Neural progenitor cell (in vitro differentiated cells): ENCODE measurements at regions not wholly inside any gene's neighbourhood (a gene's known extent, or its start where the extent isn't known, plus 50 kb on each side); places are given as distances from the start of the nearest gene placed in this dataset.
A peak's percentile ranks its signal among the peaks of the same experiment; 100 is the strongest.

Experiments
- DNase-seq: peaks from one replicate; pipeline ENCODE4 v3.0.0-alpha.2; 2016; ENCODE audit warnings: low spot score
- H2AFZ ChIP-seq: fragments of 200-600 bp; sonication (generic); replicated peaks from 2 replicates; pipeline ENCODE4 v1.6.1; 2016; ENCODE audit warnings: antibody characterized with exemption
- H3F3A ChIP-seq: fragments of 200-600 bp; sonication (generic); 2 replicates; pipeline ENCODE4 v1.6.1; 2016; ENCODE audit warnings: antibody characterized with exemption, low read depth
- H3K27ac ChIP-seq: fragments of 200-600 bp; sonication (generic); 2 replicates; pipeline ENCODE4 v1.5.1; 2016; ENCODE audit warnings: mild to moderate bottlenecking
- H3K27me3 ChIP-seq: fragments of 200-600 bp; sonication (generic); 2 replicates; pipeline ENCODE4 v1.6.1; 2016; ENCODE audit warnings: mild to moderate bottlenecking, moderate library complexity
- H3K36me3 ChIP-seq: fragments of 200-600 bp; sonication (generic); 2 replicates; pipeline ENCODE4 v1.5.1; 2016
- H3K4me1 ChIP-seq: fragments of 200-600 bp; sonication (generic); 2 replicates; pipeline ENCODE4 v1.6.1; 2016; ENCODE audit warnings: mixed run types
- H3K4me2 ChIP-seq: fragments of 200-600 bp; sonication (generic); 2 replicates; pipeline ENCODE4 v1.6.1; 2016
- H3K4me3 ChIP-seq: fragments of 200-600 bp; sonication (generic); 2 replicates; pipeline ENCODE4 v1.5.1; 2016
- H3K79me2 ChIP-seq: fragments of 200-600 bp; sonication (generic); 2 replicates; pipeline ENCODE4 v1.6.1; 2016; ENCODE audit warnings: low read depth
- H3K9ac ChIP-seq: fragments of 200-600 bp; sonication (generic); 2 replicates; pipeline ENCODE4 v1.6.1; 2016
- H3K9me3 ChIP-seq: fragments of 200-600 bp; sonication (generic); 2 replicates; pipeline ENCODE4 v1.5.1; 2016; ENCODE audit warnings: low read depth
- H4K20me1 ChIP-seq: fragments of 200-600 bp; sonication (generic); 2 replicates; pipeline ENCODE4 v1.6.1; 2016; ENCODE audit warnings: low read depth
- H3K27ac Mint-ChIP-seq: 3 replicates; pipeline ENCODE4 v1.8.0; 2021; ENCODE audit warnings: mixed read lengths
- H3K27me3 Mint-ChIP-seq: 2 replicates; pipeline ENCODE4 v1.8.0; 2022; ENCODE audit warnings: low read depth, mild to moderate bottlenecking, inconsistent platforms, moderate library complexity, mixed read lengths; ENCODE audit not compliant: insufficient read depth
- H3K36me3 Mint-ChIP-seq: 3 replicates; pipeline ENCODE4 v1.8.0; 2021; ENCODE audit warnings: mixed read lengths
- H3K4me1 Mint-ChIP-seq: 3 replicates; pipeline ENCODE4 v1.8.0; 2021; ENCODE audit warnings: mixed read lengths
- H3K4me3 Mint-ChIP-seq: 3 replicates; pipeline ENCODE4 v1.8.0; 2021; ENCODE audit warnings: mild to moderate bottlenecking, moderate library complexity, mixed read lengths
- H3K9me3 Mint-ChIP-seq: 3 replicates; pipeline ENCODE4 v1.8.0; 2020; ENCODE audit warnings: mixed read lengths
- CTCF ChIP-seq: fragments of 200-600 bp; sonication (generic); IDR thresholded peaks from 2 replicates; pipeline ENCODE4 v1.5.1; 2017; ENCODE audit warnings: antibody characterized with exemption, mild to moderate bottlenecking
- EZH2 ChIP-seq: fragments of 200-600 bp; sonication (generic); IDR thresholded peaks from 2 replicates; pipeline ENCODE4 v1.6.1; 2017; ENCODE audit warnings: antibody characterized with exemption, mild to moderate bottlenecking, moderate library complexity
- EZH2phosphoT487 ChIP-seq: fragments of 200-600 bp; sonication (generic); IDR thresholded peaks from 2 replicates; pipeline ENCODE4 v1.6.1; 2017; ENCODE audit warnings: antibody characterized with exemption

DNA sequence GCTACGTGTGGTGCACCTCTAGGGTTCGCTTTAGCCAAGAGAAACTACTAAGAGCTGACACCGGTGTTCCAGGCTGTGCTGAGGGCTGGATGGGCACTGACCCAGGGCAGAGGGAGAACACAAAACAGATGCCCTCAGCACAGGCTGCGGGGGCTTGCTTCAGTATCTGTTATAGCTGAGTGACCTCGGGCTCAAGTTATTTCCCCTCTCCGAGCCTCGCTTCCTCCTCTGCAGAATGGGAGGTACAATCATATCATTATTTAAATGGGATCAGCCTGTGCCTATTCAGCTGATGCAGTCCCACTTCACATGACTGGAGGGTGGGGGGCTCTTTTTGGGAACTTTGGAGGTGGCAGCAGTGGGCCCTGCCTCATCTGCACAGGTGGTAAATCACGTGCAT is 156.1 kb upstream of the APCDD1 start:
- no peak overlapping the region for H3K4me2 ChIP-seq
- peak overlapping the region; percentile 86 for H3K27ac Mint-ChIP-seq
- no peak overlapping the region for H3K4me3 ChIP-seq
- TF ChIP-seq EZH2: no peak
- no peak for TF ChIP-seq CTCF
- H2AFZ ChIP-seq: no peak overlapping the region
- no peak for DNase-seq
- no peaks in the 10 kb centered on the region for H3K36me3 ChIP-seq
- no peak overlapping the region for H3K4me3 Mint-ChIP-seq
- peaks cover 34% of the 10 kb centered on the region for H3K4me1 ChIP-seq
- peaks cover 18% of the 10 kb centered on the region for H3K9me3 Mint-ChIP-seq
- peaks cover 44% of the 10 kb centered on the region for H3K4me1 Mint-ChIP-seq
- H3K9me3 ChIP-seq: no peaks in the 10 kb centered on the region
- no peaks in the 10 kb centered on the region for H4K20me1 ChIP-seq
- H3K27me3 ChIP-seq: no peaks in the 10 kb centered on the region
- peaks cover 8% of the 10 kb centered on the region for H3K27me3 Mint-ChIP-seq
- no peak overlapping the region for H3K27ac ChIP-seq
- peaks cover 16% of the 10 kb centered on the region for H3F3A ChIP-seq
- peaks cover 6% of the 10 kb centered on the region for H3K36me3 Mint-ChIP-seq
- H3K79me2 ChIP-seq: no peaks in the 10 kb centered on the region
- H3K9ac ChIP-seq: no peak overlapping the region

DNA sequence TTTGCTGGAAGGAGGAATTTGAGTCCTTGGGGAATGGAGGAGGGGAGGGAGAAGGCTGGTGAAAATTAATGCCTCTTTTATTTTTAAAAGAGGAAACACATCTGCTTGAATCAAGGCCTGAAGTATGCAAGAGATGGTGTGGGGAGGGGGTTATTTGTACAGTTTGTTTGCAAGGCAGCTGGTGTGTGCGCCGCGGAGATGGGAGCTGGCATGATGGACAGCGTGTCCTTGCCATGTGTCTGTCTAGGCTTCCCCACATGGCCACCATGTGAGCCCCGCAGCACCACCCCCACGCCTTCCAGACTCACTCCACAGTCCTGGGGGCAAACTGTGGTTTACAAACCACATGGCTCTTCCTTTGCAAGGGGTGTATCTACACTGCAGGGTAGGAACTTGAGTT is 154.8 kb upstream of the APCDD1 start:
- H3K4me1 ChIP-seq: peaks cover 23% of the 10 kb centered on the region
- H3K9ac ChIP-seq: no peak overlapping the region
- H3K4me1 Mint-ChIP-seq: peaks cover 43% of the 10 kb centered on the region
- no peak overlapping the region for H3K4me2 ChIP-seq
- no peaks in the 10 kb centered on the region for H3K27me3 ChIP-seq
- H3K36me3 Mint-ChIP-seq: peaks cover 6% of the 10 kb centered on the region
- no peak overlapping the region for H3K4me3 Mint-ChIP-seq
- peak overlapping the region; percentile 42 for H3K27ac Mint-ChIP-seq
- peaks cover 7% of the 10 kb centered on the region for H3F3A ChIP-seq
- no peaks in the 10 kb centered on the region for H3K9me3 ChIP-seq
- no peak overlapping the region for H3K4me3 ChIP-seq
- H3K27ac ChIP-seq: no peak overlapping the region
- H3K36me3 ChIP-seq: no peaks in the 10 kb centered on the region
- DNase-seq: no peak
- no peak overlapping the region for H2AFZ ChIP-seq
- H3K27me3 Mint-ChIP-seq: peaks cover 4% of the 10 kb centered on the region
- peaks cover 8% of the 10 kb centered on the region for H3K9me3 Mint-ChIP-seq
- H3K79me2 ChIP-seq: no peaks in the 10 kb centered on the region
- no peaks in the 10 kb centered on the region for H4K20me1 ChIP-seq
- TF ChIP-seq EZH2: no peak
- no peak for TF ChIP-seq EZH2phosphoT487
- no peak for TF ChIP-seq CTCF

GRCh38 chr18:10300739-10301138 is 153.7 kb upstream of the APCDD1 start:
- Mint-ChIP-seq H3K4me1 (peaks cover 45% of the 10 kb centered on the region), H3K27ac (no peak overlapping the region), H3K36me3 (peaks cover 6% of the 10 kb centered on the region), H3K4me3 (no peak overlapping the region), H3K9me3 (peaks cover 8% of the 10 kb centered on the region), H3K27me3 (peaks cover 4% of the 10 kb centered on the region)
- H3K27ac ChIP-seq: no peak overlapping the region
- H3K4me2 ChIP-seq: no peak overlapping the region
- no peaks in the 10 kb centered on the region for H3K27me3 ChIP-seq
- H3K9ac ChIP-seq: no peak overlapping the region
- H3F3A ChIP-seq: peaks cover 7% of the 10 kb centered on the region
- H3K4me3 ChIP-seq: no peak overlapping the region
- no peaks in the 10 kb centered on the region for H3K36me3 ChIP-seq
- H3K79me2 ChIP-seq: no peaks in the 10 kb centered on the region
- no peak for TF ChIP-seq CTCF
- no peak for TF ChIP-seq EZH2
- no peak for TF ChIP-seq EZH2phosphoT487
- no peak for DNase-seq
- peaks cover 14% of the 10 kb centered on the region for H3K4me1 ChIP-seq
- H3K9me3 ChIP-seq: no peaks in the 10 kb centered on the region
- H4K20me1 ChIP-seq: no peaks in the 10 kb centered on the region
- H2AFZ ChIP-seq: no peak overlapping the region
